Left ventricle myocardium inferior (tissue), 1 donor: ENCODE measurements at regions not wholly inside any gene's neighbourhood (a gene's known extent, or its start where the extent isn't known, plus 50 kb on each side); places are given as distances from the start of the nearest gene placed in this dataset.
A peak's percentile ranks its signal among the peaks of the same experiment; 100 is the strongest.

Experiments
- DNase-seq: peaks from one replicate; pipeline ENCODE4 v3.0.0-alpha.2; 2020
- H3K27ac ChIP-seq: fragments of 200-600 bp; replicated peaks from 2 replicates; pipeline ENCODE4 v1.8.0; 2021
- H3K27me3 ChIP-seq: fragments of 200-600 bp; 2 replicates; pipeline ENCODE4 v1.8.0; 2021; ENCODE audit warnings: low read depth
- H3K36me3 ChIP-seq: fragments of 200-600 bp; 2 replicates; pipeline ENCODE4 v1.8.0; 2021
- H3K4me1 ChIP-seq: fragments of 200-600 bp; 2 replicates; pipeline ENCODE4 v1.8.0; 2021
- H3K4me3 ChIP-seq: fragments of 200-600 bp; 2 replicates; pipeline ENCODE4 v1.8.0; 2021; ENCODE audit warnings: mild to moderate bottlenecking, moderate library complexity
- H3K9me3 ChIP-seq: fragments of 200-600 bp; replicated peaks from 2 replicates; pipeline ENCODE4 v1.8.0; 2021
- intact Hi-C: fragments of 100-400 bp; cut with micrococcal nuclease; formaldehyde crosslinking; loops from one replicate; pipeline ENCODE4 v1.11.0; 2022
- TF ChIP-seq, protein P1 (sequence below): fragments of 200-600 bp; IDR thresholded peaks from 2 replicates; pipeline ENCODE4 v1.8.0; 2021; ENCODE audit warnings: antibody characterized with exemption, mild to moderate bottlenecking, borderline replicate concordance
- donor health status: DM: no; HTN: yes; CAD: no; lungs with severe emphysema.

DNA sequence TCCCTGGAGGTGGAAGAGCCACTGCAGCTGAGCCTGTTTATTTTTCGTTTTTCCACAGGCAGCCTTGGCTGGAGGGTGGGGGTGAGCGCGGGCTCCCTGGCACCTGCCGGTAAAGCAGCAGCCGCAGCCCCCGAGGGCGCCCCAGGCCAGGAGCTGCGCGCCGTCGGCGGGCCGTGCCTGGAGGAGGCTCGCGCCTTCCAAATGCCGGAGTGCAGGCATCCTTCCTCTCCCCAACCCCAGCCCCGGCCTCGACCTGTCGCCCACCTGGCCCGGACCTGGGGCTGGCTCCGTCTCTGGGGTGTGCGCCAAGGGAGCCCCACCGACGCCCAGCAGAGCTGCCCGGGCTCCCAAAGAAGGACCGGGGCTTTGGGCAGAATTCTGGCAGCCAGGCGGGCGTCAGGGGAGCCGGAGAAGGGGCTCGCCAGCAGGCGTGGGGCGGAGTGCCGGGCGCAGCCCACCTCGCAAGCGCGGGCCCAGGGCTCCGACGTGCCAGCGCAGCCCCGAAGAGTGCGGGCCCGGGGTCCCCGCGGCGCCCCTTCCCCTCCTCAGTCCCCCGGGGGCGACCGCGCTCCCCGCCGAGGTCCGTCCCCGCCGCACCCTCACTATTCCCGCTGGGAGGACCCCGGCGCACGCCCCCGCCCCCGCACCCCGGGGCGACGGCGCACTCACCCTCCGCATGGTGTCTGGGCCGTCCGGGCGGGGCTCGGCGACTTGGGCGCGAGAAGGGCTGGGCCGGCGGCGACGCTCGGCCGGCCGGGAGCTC lies 130.3 kb downstream of the NDUFA12 start:
- H3K27me3 ChIP-seq = peaks cover 99% of the 10 kb centered on the region
- no peaks in the 10 kb centered on the region for H3K9me3 ChIP-seq
- peaks cover 18% of the 10 kb centered on the region for H3K4me1 ChIP-seq
- H3K4me3 ChIP-seq = peak overlapping the region; percentile 68
- no peaks in the 10 kb centered on the region for H3K36me3 ChIP-seq
- DNase-seq = peak; percentile 16
- TF ChIP-seq, protein P1, sequence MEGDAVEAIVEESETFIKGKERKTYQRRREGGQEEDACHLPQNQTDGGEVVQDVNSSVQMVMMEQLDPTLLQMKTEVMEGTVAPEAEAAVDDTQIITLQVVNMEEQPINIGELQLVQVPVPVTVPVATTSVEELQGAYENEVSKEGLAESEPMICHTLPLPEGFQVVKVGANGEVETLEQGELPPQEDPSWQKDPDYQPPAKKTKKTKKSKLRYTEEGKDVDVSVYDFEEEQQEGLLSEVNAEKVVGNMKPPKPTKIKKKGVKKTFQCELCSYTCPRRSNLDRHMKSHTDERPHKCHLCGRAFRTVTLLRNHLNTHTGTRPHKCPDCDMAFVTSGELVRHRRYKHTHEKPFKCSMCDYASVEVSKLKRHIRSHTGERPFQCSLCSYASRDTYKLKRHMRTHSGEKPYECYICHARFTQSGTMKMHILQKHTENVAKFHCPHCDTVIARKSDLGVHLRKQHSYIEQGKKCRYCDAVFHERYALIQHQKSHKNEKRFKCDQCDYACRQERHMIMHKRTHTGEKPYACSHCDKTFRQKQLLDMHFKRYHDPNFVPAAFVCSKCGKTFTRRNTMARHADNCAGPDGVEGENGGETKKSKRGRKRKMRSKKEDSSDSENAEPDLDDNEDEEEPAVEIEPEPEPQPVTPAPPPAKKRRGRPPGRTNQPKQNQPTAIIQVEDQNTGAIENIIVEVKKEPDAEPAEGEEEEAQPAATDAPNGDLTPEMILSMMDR = no peak
- intact Hi-C loops = no loop called here
- H3K27ac ChIP-seq = no peak overlapping the region

DNA sequence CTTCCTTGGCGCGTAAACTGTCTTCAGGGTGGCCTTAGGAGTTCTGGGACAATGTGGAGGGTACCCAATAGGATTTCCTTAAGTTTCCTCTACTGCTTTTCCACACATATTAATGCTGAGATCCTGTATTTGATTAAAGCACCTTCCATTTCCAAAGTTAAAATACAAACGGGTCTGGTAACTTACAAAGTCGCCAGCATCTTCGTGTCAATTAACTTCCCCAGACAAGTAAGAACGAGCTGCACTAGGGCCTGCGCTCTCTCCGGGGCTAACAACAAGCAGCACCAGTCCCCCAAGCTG lies 130.9 kb downstream of the NDUFA12 start:
- no peak for DNase-seq

DNA sequence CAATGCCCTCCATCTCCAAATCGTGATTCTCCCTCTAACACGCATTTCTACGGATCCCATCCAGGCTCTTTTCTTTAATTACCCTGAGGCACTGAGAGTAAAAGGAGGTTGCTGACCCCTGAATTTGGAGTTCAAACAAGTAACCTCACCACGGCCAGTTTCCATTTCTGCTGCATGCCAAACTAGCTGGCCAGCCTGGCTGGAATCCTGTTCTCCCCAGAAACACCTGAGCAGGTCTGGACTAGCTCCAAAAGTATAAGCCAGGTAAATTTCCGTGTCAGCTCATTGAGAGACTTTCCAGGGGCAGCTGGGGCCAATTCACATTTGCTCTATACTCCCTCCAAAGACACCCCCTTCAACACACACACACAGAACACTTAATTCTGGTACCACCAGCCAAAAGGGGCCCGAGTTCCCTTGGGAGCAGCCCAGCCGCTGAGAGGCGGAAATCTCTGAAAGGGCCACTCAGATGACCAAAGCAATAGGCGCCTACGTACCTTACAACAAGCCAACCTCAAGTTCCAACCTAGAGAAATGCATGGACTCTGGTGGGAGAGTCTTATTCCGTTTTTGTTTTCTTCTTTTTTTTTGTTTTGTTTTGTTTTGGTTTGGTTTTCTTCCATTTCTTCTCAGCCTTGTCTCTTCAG lies 131.4 kb downstream of the NDUFA12 start:
- no peaks in the 10 kb centered on the region for H3K36me3 ChIP-seq
- H3K9me3 ChIP-seq = no peaks in the 10 kb centered on the region
- TF ChIP-seq, protein P1 = no peak
- DNase-seq = no peak
- no peak overlapping the region for H3K27ac ChIP-seq
- H3K4me1 ChIP-seq = peaks cover 18% of the 10 kb centered on the region
- intact Hi-C loops = no loop called here
- H3K27me3 ChIP-seq = peaks cover 90% of the 10 kb centered on the region
- no peak overlapping the region for H3K4me3 ChIP-seq

More for the DNA sequence above, 130.9 kb downstream of the NDUFA12 start:
- H3K9me3 ChIP-seq = no peaks in the 10 kb centered on the region
- intact Hi-C loops = no loop called here
- H3K36me3 ChIP-seq = no peaks in the 10 kb centered on the region
- H3K4me3 ChIP-seq = peak overlapping the region; percentile 68
- TF ChIP-seq, protein P1 = no peak
- H3K4me1 ChIP-seq = peaks cover 18% of the 10 kb centered on the region
- H3K27me3 ChIP-seq = peaks cover 94% of the 10 kb centered on the region
- no peak overlapping the region for H3K27ac ChIP-seq

DNA sequence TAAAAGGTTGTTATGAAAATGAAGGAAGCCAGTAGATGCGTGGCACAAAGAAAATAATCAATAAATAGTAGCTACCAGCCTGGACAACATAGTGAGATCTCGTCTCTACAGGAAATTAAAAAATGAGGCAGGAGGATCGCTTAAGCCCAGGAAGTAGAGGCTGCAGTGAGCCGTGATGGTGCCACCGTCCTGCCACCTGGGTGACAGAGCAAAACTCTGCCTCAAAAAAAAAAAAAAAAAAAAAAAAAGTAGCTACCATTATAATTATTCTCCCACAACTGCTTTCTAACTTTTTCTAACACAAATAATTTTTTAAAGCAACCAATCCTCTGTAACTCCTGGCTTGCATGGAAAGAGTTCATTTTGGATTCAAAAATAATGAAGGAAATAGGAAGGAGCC lies 133.0 kb downstream of the NDUFA12 start:
- Histone ChIP-seq H3K4me3 (no peak overlapping the region), H3K4me1 (peaks cover 18% of the 10 kb centered on the region), H3K27me3 (peaks cover 81% of the 10 kb centered on the region), H3K27ac (no peak overlapping the region), H3K9me3 (no peaks in the 10 kb centered on the region), H3K36me3 (no peaks in the 10 kb centered on the region)
- no peak for DNase-seq
- TF ChIP-seq, protein P1 = no peak
- intact Hi-C loops = no loop called here

GRCh38 chr12:94868161-94868560 lies 135.3 kb downstream of the NDUFA12 start:
- H3K27me3 ChIP-seq = peaks cover 57% of the 10 kb centered on the region
- no peak for DNase-seq
- no peaks in the 10 kb centered on the region for H3K36me3 ChIP-seq
- intact Hi-C loops = no loop called here
- TF ChIP-seq, protein P1 = no peak
- H3K9me3 ChIP-seq = no peaks in the 10 kb centered on the region
- no peak overlapping the region for H3K4me3 ChIP-seq
- H3K4me1 ChIP-seq = peaks cover 6% of the 10 kb centered on the region
- no peak overlapping the region for H3K27ac ChIP-seq
